B cell (primary cell): ENCODE measurements at regions not wholly inside any gene's neighbourhood (a gene's known extent, or its start where the extent isn't known, plus 50 kb on each side); places are given as distances from the start of the nearest gene placed in this dataset.
"Not testable (repeated sequence)": the region's sequence is repeated elsewhere in the genome, so short reads cannot be mapped to it uniquely, and the experiment has no call there.

ENCODE experiments used
- ATAC-seq: fragments of 200-7000 bp; cut with Tn5 transposase; one replicate; pipeline ENCODE4 v1.10.0; 2021; ENCODE audit warnings: low read depth, mild to moderate bottlenecking, moderate number of reproducible peaks, moderate library complexity
- CTCF ChIA-PET: fragments of 350-600 bp; sonication (Branson Sonifier 250); formaldehyde crosslinking; loops from one replicate; lab custom pipeline; 2021; ENCODE audit warnings: antibody characterized with exemption, inconsistent platforms; lab: Charles Lee
- POLR2A ChIA-PET: fragments of 350-600 bp; sonication (Branson Sonifier 250); formaldehyde crosslinking; loops from one replicate; lab custom pipeline; 2021; ENCODE audit warnings: antibody characterized with exemption; lab: Charles Lee
- DNase-seq: peaks from one replicate; pipeline ENCODE4 v3.0.0; 2013
- H2AFZ ChIP-seq: 2 replicates; pipeline ENCODE4 v1.6.1; 2012; ENCODE audit warnings: mild to moderate bottlenecking, low read depth, low read length; ENCODE audit not compliant: insufficient read depth, poor library complexity, severe bottlenecking
- H3K27ac ChIP-seq, 2 donors: 1 replicate in 1 of 2; 2 replicates in 1 of 2; pipeline ENCODE4 v1.5.1; 2012 to 2013; ENCODE audit warnings: low read length in 2 of 2, mild to moderate bottlenecking in 2 of 2, moderate library complexity in 1 of 2
- H3K27me3 ChIP-seq, 4 experiments: fragments of 200-600 bp in 1 of 4; sonication (generic) in 1 of 4; replicated peaks in 1 of 4; 1 replicate in 2 of 4; 2 replicates in 2 of 4; pipeline versions ENCODE4 v1.6.1 to v1.7.0; 2013 to 2016; ENCODE audit warnings: low read length in 3 of 4, mild to moderate bottlenecking in 2 of 4, mixed read lengths in 1 of 4, moderate library complexity in 1 of 4; ENCODE audit not compliant: insufficient read depth in 4 of 4, control insufficient read depth in 3 of 4; ENCODE audit errors: control extremely low read depth in 1 of 4
- H3K36me3 ChIP-seq, 2 experiments: replicated peaks in 1 of 2; 1 replicate in 1 of 2; 2 replicates in 1 of 2; pipeline versions ENCODE4 v1.6.1 to v1.7.1; 2013; ENCODE audit warnings: low read length in 1 of 2; ENCODE audit not compliant: insufficient read depth in 2 of 2, control insufficient read depth in 1 of 2; ENCODE audit errors: control extremely low read depth in 1 of 2, extremely low read depth in 1 of 2
- H3K4me1 ChIP-seq, 2 donors: fragments of 200-600 bp in 1 of 2; sonication (generic) in 1 of 2; 1 replicate in 1 of 2; 2 replicates in 1 of 2; pipeline versions ENCODE4 v1.5.1 to v1.6.1; 2013 to 2017; ENCODE audit warnings: low read length in 2 of 2; ENCODE audit not compliant: control insufficient read depth in 2 of 2, insufficient read depth in 2 of 2
- H3K4me2 ChIP-seq: replicated peaks from 2 replicates; pipeline ENCODE3; 2012; ENCODE audit warnings: mild to moderate bottlenecking, low read depth, low read length; ENCODE audit not compliant: poor library complexity, severe bottlenecking
- H3K4me3 ChIP-seq, 5 experiments: fragments of 200-600 bp in 1 of 5; sonication (generic) in 1 of 5; 1 replicate in 3 of 5; 2 replicates in 2 of 5; pipeline versions ENCODE4 v1.5.1 to v1.7.0; 2011 to 2016; ENCODE audit warnings: low read length in 4 of 5, mild to moderate bottlenecking in 4 of 5, low read depth in 2 of 5, control low read depth in 1 of 5, moderate library complexity in 1 of 5; ENCODE audit not compliant: insufficient read depth in 1 of 5; ENCODE audit errors: control extremely low read depth in 1 of 5, extremely low read depth in 1 of 5
- H3K79me2 ChIP-seq: fragments of 200-600 bp; sonication (generic); one replicate; pipeline ENCODE4 v1.6.0; 2016; ENCODE audit warnings: low read length; ENCODE audit not compliant: control insufficient read depth, insufficient read depth
- H3K9ac ChIP-seq: fragments of 200-600 bp; sonication (generic); 2 replicates; pipeline ENCODE4 v1.6.1; 2017; ENCODE audit warnings: mild to moderate bottlenecking, low read length, moderate library complexity
- H3K9me3 ChIP-seq, 3 donors: one replicate each; pipeline versions ENCODE4 v1.6.1 to v1.7.1; 2013; ENCODE audit warnings: low read length in 2 of 3; ENCODE audit not compliant: control insufficient read depth in 2 of 3, insufficient read depth in 1 of 3; ENCODE audit errors: control extremely low read depth in 1 of 3
- H4K20me1 ChIP-seq: 2 replicates; pipeline ENCODE4 v1.6.0; 2012; ENCODE audit warnings: mild to moderate bottlenecking, low read length; ENCODE audit not compliant: insufficient read depth, control insufficient read depth, poor library complexity, severe bottlenecking
- H3K27ac Mint-ChIP-seq: one replicate; pipeline ENCODE4 v1.8.0; 2021; ENCODE audit warnings: mixed read lengths
- H3K27me3 Mint-ChIP-seq: one replicate; pipeline ENCODE4 v1.8.0; 2021; ENCODE audit warnings: mixed read lengths
- H3K4me1 Mint-ChIP-seq: one replicate; pipeline ENCODE4 v1.8.0; 2021; ENCODE audit warnings: mixed read lengths
- H3K4me3 Mint-ChIP-seq: one replicate; pipeline ENCODE4 v1.8.0; 2021; ENCODE audit warnings: mixed read lengths
- H3K9me3 Mint-ChIP-seq: one replicate; pipeline ENCODE4 v1.8.0; 2022; ENCODE audit warnings: mixed read lengths; ENCODE audit not compliant: insufficient read depth
- CTCF ChIP-seq: fragments of 200-600 bp; IDR thresholded peaks from one replicate; pipeline ENCODE4 v1.8.0; 2022; ENCODE audit warnings: antibody characterized with exemption, mild to moderate bottlenecking
- EZH2 ChIP-seq: IDR thresholded peaks from 2 replicates; pipeline ENCODE4 v1.6.1; 2012; ENCODE audit warnings: borderline replicate concordance, low read depth, mild to moderate bottlenecking, moderate library complexity, low read length; ENCODE audit not compliant: insufficient read depth, poor library complexity, severe bottlenecking
- WGBS: methylation state at CpG from one replicate; pipeline ENCODE4 v1.1.5; 2013; ENCODE audit warnings: missing lambda C conversion rate; ENCODE audit not compliant: insufficient coverage; 5-methylcytosine and 5-hydroxymethylcytosine counted together
- intact Hi-C: fragments of 100-400 bp; cut with micrococcal nuclease; formaldehyde crosslinking; loops from one replicate; pipeline ENCODE4 v1.10.0; 2022

DNA sequence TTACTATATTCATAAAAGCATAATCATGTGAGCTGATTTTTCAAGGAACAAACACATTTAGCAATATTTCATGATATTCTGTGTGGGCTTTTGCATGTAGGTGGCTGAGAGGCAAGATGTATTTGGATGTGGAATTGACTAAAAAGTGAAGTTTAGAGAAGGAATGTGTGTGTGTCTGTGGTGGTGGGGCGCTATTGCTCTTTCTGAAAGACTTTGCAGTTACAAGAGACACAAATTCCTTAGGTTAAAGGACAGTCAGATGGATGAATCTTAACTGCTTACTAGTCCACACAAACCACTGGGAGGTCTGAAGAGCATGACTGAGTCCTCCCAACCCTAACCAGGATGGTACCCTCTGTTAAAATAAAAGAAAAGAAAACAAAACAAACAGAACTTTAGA is 200.1 kb downstream of the SDHAF3 start:
- peaks cover 3% of the 10 kb centered on the region for H3K9me3 Mint-ChIP-seq
- Histone ChIP-seq H2AFZ (no peak overlapping the region), H3K27me3 (no peaks in the 10 kb centered on the region), H3K4me1 (no peaks in the 10 kb centered on the region), H3K79me2 (no peaks in the 10 kb centered on the region), H3K9ac (no peak overlapping the region), H3K4me3 (no peak overlapping the region), H3K9me3 (peaks cover 0 to 6% (median 0%) of the 10 kb centered on the region in 3 donors), H3K4me2 (no peak overlapping the region), H4K20me1 (no peaks in the 10 kb centered on the region), H3K27ac (no peak overlapping the region), H3K36me3 (no peaks in the 10 kb centered on the region)
- no peak for ATAC-seq
- H3K4me3 Mint-ChIP-seq, result no peak overlapping the region
- H3K27ac Mint-ChIP-seq, result no peak overlapping the region
- intact Hi-C loops, result no loop called here
- ChIA-PET POLR2A (no interaction called here), CTCF (interaction anchor here (0.6 kb wide), 1 partner anchor 139 kb away, joined by 4 read pairs; no protein-coding TSS in a partner anchor)
- TF ChIP-seq CTCF (no peak), EZH2 (no peak)
- H3K4me1 Mint-ChIP-seq, result no peaks in the 10 kb centered on the region
- DNase-seq, result no peak
- no peaks in the 10 kb centered on the region for H3K27me3 Mint-ChIP-seq
- whole genome bisulfite sequencing, result no CpG with 5 or more reads among the region's 1 CpG

DNA sequence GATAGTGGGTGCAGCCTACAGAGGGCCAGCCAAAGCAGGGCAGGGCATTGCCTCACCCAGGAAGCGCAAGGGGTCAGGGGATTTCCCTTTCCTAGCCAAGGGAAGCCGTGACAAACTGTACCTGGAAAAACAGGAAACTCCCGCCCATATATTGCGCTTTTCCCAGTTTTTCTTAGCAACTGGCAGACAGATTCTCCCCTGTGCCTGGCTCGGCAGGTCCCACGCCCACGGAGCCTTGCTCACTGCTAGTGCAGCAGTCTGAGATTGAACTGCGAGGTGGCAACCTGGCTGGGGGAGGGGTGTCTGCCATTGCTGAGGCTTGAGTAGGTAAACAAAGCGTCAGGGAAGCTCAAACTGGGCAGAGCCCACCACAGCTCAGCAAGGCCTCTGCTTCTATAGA is 212.4 kb downstream of the SDHAF3 start:
- H3K79me2 ChIP-seq, H3K36me3 ChIP-seq, H3K27ac ChIP-seq, H3K9me3 ChIP-seq, H3K4me3 Mint-ChIP-seq, POLR2A ChIA-PET, H3K27me3 Mint-ChIP-seq, ATAC-seq, H3K4me3 ChIP-seq, CTCF ChIA-PET, H3K9me3 Mint-ChIP-seq, H3K4me2 ChIP-seq, H3K9ac ChIP-seq, DNase-seq, H3K4me1 Mint-ChIP-seq, H2AFZ ChIP-seq, H3K27me3 ChIP-seq, H3K4me1 ChIP-seq, intact Hi-C loops, H4K20me1 ChIP-seq, H3K27ac Mint-ChIP-seq: not testable (repeated sequence)
- 70% methylated on average over 9 of the region's 9 CpGs for WGBS
